ENCODE measurements at regions not wholly inside any gene's neighbourhood (a gene's known extent, or its start where the extent isn't known, plus 50 kb on each side); places are given as distances from the start of the nearest gene placed in this dataset.

- DNase-seq (no peak), ATAC-seq (ENCODE audit: low read depth) (no peak)
- Histone ChIP-seq H3K9me3 (ENCODE audit: control insufficient read depth, insufficient read depth, low read length) (no peaks in the 10 kb centered on the region), H3K18ac (ENCODE audit: low read depth, low read length) (no peak overlapping the region), H3K9ac (ENCODE audit: low read depth, low read length) (no peak overlapping the region), H3K23ac (ENCODE audit: low read depth, low read length) (no peak overlapping the region), H2BK15ac (ENCODE audit: low read depth, low read length) (no peak overlapping the region), H3K4me3 (ENCODE audit: insufficient read depth, low read depth, low read length) (no peak overlapping the region), H3K27me3 (ENCODE audit: control insufficient read depth, insufficient read depth, low read length) (no peaks in the 10 kb centered on the region), H2AFZ (replicated peaks; ENCODE audit: low read length, poor library complexity) (no peak overlapping the region), H3K4ac (ENCODE audit: low read depth, low read length) (no peak overlapping the region), H4K91ac (ENCODE audit: insufficient read depth, low read depth, low read length) (no peak overlapping the region), H3K14ac (replicated peaks; ENCODE audit: low read depth, low read length) (no peak overlapping the region), H2BK5ac (ENCODE audit: low read depth, low read length, poor library complexity, severe bottlenecking) (no peak overlapping the region), H2BK120ac (ENCODE audit: low read depth, low read length) (no peak overlapping the region), H4K5ac (ENCODE audit: low read depth, low read length) (no peak overlapping the region), H4K8ac (ENCODE audit: low read depth in 2 of 2, low read length in 2 of 2) (no peak overlapping the region), H3K9me1 (ENCODE audit: insufficient read depth, low read length) (no peaks in the 10 kb centered on the region), H3K4me2 (ENCODE audit: low read depth, low read length) (no peak overlapping the region), H4K20me1 (ENCODE audit: insufficient read depth, low read length) (no peaks in the 10 kb centered on the region), H2AK5ac (ENCODE audit: low read depth, low read length) (no peak overlapping the region), H2AK9ac (replicated peaks; ENCODE audit: low read depth, low read length, poor library complexity) (no peak overlapping the region), H3K56ac (ENCODE audit: extremely low read depth, insufficient read depth, low read length) (no peak overlapping the region), H3K27ac (ENCODE audit: insufficient read depth, low read length) (no peak overlapping the region), H3K36me3 (ENCODE audit: control insufficient read depth, insufficient read depth, low read length) (no peaks in the 10 kb centered on the region), H2BK20ac (ENCODE audit: low read depth, low read length) (no peak overlapping the region), H3K79me1 (ENCODE audit: low read depth in 1 of 2, low read length in 2 of 2) (no peaks in the 10 kb centered on the region), H3K4me1 (ENCODE audit: control insufficient read depth, insufficient read depth, low read length) (peaks cover 2% of the 10 kb centered on the region; the same call in 1 of the 2 replicates)
- POLR2A ChIA-PET (ENCODE audit: unreplicated experiment) = no interaction called here
- CTCF ChIA-PET = no interaction called here
- 98% methylated on average over 10 of the region's 14 CpGs; no CpG with 5 or more reads in 1 of the 2 experiments for WGBS, 2 experiments (ENCODE audit: extremely low coverage in 2 of 2, insufficient read length in 1 of 2)
- intact Hi-C loops (cut with micrococcal nuclease) (no loop called here), dilution Hi-C loops (cut with HindIII; ENCODE audit: low sequenced_read_pairs, unreplicated experiment) (no loop called here), in situ Hi-C loops (cut with MboI; ENCODE audit: low sequenced_read_pairs) (no loop called here)
- no peak for TF ChIP-seq NFE2L2 (IDR thresholded peaks at IDR 0.05; ENCODE audit: low read depth, low read length)
- no peak for TF ChIP-seq RCOR1 (IDR thresholded peaks at IDR 0.05; ENCODE audit: insufficient replicate concordance, low read length)
- BruUV-seq (replicated peaks) = no TSS peak
Observed at GRCh38 chr12:19836056-19836455, 396.8 kb downstream of the AEBP2 start.
